GM19193 (cell line): ENCODE measurements at regions not wholly inside any gene's neighbourhood (a gene's known extent, or its start where the extent isn't known, plus 50 kb on each side); places are given as distances from the start of the nearest gene placed in this dataset.

Source experiments
- POLR2A ChIP-seq: IDR thresholded peaks from 4 replicates; pipeline ENCODE4 v1.6.1; 2011; ENCODE audit not compliant: insufficient read depth, insufficient read length; ENCODE audit errors: extremely low read depth

DNA sequence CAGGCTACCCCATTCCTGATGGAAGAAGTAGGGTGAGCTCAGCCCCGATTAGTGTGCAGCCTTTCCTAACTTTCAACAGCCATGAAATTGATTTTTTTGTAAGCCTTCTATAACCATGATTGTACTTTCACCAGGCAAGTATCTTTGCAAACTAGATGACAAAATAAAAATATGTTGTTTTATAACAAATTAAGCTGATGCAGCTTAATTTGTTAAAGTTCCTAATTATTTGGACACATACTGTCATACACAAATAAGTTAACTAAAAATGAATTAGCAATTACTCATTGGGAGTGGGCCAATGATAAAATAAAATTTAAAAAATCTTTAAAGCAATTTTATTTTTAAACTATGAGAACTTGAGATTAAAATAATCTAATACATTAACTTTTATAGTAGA, 113.1 kb upstream of the FANCL start:
- TF ChIP-seq POLR2A = no peak

DNA sequence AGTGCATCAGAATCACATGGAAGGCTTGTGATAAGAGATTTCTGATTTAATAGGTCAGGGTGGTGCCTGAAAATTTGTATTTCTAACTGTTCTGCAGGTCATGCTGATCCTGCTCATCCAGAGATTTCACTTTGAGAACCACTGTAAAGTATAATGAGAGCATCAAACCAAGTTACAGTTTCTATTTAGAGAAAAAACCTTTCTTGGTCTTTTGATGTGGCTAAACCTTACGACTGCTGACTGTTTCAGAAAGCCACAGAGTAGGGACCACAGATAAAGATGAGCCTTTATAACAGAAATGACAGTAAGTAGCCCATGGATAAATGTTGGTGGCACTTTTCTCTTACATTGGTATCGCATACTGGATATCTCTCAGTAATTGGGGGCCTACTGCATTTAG, 109.4 kb upstream of the FANCL start:
- no peak for TF ChIP-seq POLR2A

DNA sequence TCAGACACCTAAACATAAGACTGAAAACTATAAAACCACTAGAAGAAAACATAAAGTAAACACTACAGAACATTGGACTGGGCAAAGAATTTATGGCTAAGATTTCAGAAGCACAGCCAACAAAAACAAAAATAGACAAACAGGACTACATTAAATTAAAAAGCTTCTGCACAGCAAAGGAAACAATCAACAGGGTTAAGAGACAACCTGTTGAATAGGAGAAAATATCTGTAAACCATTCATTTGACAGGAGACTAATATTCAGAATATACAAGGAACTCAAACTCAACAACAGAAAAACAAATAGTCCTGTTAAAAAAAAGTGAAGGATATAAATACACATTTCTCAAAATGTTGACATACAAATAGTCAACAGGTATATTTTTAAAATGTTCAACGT, 106.7 kb upstream of the FANCL start:
- TF ChIP-seq POLR2A = no peak

DNA sequence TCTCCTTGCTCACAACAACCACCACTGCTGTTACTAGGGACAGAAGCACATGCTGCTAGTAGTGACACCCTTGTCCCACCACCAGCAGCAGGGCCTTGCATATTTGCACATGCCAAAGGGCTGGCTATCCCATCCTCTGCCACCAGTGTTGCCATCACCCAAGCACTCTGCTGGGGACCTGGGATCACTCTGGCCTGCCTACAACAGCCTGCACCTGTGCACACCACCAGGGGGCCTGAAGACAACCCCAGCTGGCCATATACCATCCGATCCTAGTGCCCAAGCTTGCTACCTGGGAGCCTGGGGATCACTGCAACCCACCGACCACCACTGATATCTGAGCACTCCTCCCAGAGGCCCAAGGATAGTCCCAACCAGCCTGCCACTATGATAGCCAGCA, 99.9 kb upstream of the FANCL start:
- no peak for TF ChIP-seq POLR2A

DNA sequence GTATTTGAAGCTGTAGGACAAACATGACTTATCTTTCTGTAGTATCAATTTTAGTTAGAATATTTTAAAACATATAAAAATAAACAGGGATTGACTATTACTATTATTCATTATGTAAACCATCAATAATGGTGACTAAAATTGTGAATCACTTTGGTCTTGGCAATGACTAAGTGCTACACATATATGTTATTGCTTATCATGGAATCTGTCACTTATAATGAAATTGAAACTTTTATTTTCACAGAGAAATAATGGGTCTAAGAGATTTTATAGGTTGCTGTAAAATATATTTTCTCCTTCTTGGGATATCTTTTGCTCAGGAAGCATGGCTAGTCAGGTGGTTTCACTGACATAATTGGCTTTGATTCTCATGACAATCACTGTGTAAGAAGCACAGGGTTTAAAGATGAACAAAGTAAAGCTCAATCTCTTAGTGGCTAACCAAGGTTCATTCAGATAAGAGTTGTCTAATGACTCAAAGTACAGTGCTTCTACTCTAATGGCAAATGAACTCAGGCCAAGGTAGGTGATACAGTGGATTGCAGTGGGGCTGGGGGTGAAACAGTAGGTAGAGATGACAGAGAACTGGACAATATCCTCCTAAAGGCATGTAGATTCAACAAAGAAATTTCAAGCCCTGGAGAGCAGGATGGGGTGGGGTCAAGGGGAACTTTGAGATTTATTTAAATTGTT, 98.6 kb upstream of the FANCL start:
- TF ChIP-seq POLR2A = no peak

DNA sequence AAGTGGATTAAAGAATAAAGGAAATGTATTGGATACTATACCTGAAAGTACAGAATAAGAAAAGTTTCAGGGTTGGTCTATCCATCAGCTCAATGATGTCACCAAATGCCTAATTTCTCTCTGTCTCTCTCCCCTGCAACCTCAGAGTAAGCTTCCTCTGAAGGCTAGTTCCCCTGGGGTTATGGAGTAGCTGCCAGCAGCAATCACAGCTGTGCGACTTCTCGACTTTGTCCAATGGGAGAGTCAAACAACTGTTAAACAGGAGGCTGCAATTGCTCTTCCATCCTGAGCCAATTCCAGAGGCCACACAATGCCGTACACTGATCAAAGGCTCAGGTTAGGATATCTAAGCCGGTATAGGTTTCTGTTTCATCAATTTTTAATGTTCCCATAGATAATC, 95.3 kb upstream of the FANCL start:
- TF ChIP-seq POLR2A = no peak

DNA sequence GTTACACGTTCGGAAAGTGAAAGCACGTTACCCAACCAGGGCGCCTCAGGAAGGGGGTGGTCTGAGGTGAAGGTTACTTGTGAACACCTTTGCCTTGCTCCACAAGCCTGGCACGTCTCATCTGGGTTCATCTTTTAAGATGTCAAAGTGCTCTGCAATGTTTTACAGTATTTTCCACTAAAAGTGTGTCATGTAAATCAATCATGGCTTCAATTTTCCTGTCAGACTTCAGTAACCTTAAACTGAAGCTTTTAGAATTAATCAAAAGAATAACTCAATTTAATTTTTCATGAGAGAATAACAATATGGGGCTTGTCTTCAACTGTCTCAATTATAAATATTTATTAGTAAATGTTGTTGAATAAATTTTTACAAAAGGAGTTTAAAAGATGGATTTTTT, 93.3 kb upstream of the FANCL start:
- no peak for TF ChIP-seq POLR2A

DNA sequence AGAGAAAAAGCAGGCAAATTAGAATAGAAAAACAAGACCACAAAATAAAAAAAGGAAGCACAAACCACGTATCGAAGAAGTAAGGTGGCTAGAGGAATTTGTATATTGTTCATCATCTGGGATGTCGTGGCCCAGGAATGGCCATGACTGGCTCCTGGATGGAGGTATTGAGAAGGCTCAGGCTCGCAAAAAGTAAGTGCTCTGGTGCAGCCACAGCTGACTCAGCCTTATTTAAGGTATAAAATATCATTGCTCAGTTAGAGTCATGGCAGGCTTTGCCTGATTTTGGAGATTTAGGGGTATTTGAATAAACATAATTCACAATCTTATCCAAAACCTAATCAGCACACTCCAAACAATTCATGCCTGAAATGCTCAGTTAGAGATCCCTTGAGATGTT, 78.4 kb upstream of the FANCL start:
- no peak for TF ChIP-seq POLR2A

DNA sequence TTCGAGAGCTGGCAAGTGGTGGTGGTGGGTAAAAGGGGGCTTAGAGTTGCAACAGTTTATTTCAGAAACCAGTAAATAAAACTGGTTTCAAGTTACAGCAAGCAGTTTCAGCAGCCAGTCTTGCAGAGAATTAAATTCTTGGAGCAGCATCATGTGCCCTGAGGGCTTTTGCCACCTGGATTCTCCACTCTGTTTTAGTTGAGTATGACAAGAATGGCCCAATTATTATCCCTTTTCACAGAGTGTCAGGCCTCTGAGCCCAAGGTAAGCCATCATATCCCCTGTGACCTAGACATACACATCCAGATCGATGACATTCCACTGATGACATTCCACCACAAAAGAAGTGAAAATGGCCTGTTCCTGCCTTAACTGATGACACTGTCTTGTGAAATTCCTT, 72.8 kb upstream of the FANCL start:
- no peak for TF ChIP-seq POLR2A

DNA sequence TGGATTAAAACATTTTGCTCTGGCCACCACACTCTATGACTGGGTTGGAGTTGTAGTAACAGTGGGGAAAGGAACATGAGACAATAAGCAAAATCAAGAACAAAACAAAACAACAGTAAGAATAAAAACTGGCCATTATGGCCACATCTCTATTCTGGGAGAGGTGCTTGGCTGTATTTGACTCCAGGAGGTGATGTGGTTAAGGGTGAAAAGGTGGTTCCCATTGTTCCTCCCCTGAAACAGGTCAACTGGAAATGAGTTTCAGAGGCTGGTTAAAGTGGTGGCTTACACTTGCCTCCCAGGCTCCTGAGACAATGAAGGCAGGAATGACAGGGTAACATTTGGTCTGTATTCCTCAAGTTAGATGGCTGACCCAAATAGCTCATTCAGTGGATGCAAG, 67.3 kb upstream of the FANCL start:
- no peak for TF ChIP-seq POLR2A

DNA sequence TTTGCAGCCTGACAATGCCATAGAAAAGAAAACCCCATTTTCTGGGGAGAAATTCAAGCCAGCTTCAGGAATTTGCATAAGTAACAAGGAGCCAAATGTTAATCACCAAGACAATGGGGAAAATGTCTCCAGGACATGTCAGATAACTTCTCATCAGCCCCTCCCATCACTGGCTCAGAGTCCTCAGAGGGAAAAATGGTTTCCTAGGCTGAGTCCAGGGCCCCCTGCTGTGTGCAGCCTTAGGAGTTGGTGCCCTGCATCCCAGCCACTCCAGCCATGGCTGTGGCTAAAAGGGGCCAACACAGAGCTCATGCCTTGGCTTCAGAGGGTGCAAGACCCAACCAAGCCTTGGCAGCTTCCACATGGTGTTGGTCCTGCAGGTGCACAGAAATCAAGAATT, 63.7 kb upstream of the FANCL start:
- TF ChIP-seq POLR2A = no peak

DNA sequence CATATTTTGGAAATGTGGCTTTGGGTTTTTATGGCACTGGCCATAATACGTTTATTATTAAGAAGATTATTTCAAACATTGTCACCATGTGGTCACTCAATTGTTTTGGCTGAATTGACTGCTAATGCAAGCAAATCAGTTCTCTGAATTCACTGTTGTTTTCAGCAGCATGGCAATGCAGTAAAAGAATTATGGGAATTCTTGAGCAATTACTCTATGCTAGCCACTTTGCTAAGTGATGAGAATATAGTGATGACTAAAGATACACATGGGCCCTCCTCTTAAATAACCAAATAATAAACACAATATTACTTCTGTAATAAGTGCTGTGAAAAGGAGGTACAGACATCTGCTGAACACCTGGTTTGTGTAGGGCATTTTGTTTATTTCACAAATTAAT, 58.0 kb upstream of the FANCL start:
- TF ChIP-seq POLR2A = no peak

DNA sequence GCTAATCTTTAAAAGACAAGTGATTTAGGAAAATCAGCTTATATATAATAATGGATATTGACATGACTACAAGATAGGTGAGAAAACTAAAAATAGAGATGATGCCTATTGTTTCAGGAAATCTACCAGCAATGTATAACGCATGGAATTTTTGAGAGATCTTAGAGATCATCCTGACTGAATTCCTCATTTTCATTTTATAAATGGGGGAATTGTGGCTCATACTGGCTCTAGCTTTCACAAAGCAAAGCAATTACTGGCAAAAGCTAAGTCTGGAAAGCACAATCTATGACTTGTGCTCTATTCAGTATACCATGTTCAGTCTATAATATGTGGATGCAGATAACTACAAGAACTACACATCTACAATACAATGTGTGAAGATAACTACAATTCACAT, 51.9 kb upstream of the FANCL start:
- no peak for TF ChIP-seq POLR2A

DNA sequence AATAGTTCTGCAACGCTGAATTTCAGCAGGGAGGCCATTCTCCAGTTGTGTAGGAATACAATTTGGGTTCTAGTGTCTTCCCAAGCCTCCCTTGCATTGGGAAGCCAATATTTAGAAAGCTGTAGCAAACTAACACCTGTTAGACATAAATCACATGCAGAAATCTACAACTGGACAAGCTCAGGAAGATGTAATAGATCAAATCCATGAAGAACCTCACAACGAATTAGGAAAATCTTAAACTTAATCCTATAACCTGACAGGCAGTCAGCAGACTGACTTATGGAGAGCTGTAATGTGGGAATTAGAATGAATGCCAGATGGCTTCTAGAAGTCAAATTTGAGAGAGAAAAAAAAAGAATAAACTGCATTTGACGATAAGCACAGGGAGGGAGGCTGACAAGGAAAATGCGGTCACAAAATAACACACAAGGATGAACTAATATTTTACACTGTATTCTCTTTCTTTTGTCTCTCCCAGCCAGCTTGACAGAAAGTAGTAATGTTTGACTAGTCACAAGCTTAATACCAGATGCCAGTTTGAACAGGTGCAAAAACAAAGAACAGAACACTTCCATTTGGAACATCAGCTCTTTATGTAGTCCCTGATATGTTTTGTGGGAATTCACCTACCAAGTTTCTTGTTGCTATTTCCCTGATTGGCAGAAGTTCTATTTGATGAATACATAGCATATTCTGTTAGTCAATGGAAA, 50.8 kb upstream of the FANCL start:
- TF ChIP-seq POLR2A = no peak
